Astrocyte of the cerebellum (primary cell): ENCODE measurements at regions not wholly inside any gene's neighbourhood (a gene's known extent, or its start where the extent isn't known, plus 50 kb on each side); places are given as distances from the start of the nearest gene placed in this dataset.

ENCODE experiments used
- DNase-seq: peaks from one replicate; pipeline ENCODE4 v3.0.0-alpha.2; 2011; ENCODE audit warnings: low read depth
- H3K4me3 ChIP-seq: 2 replicates; pipeline ENCODE4 v1.5.1; 2011; ENCODE audit warnings: mild to moderate bottlenecking, low read depth, low read length, moderate library complexity
- CTCF ChIP-seq: IDR thresholded peaks from 2 replicates; pipeline ENCODE4 v1.5.1; 2012; ENCODE audit warnings: low read length, low read depth, moderate library complexity, mild to moderate bottlenecking; ENCODE audit errors: missing control alignments
- in situ Hi-C: cut with HindIII; loops from 2 replicates; pipeline ENCODE4 v1.10.0; 2017; ENCODE audit warnings: low sequenced_read_pairs

- DNase-seq: no peak
- H3K4me3 ChIP-seq: no peak overlapping the region
- TF ChIP-seq CTCF: no peak
- in situ Hi-C loops: no loop called here
Observed at GRCh38 chr10:125273023-125273422, 112.7 kb upstream of the CTBP2 start.

GRCh38 chr10:125269716-125270115 lies 109.4 kb upstream of the CTBP2 start:
- in situ Hi-C loops: no loop called here
- no peak for TF ChIP-seq CTCF
- DNase-seq: no peak
- H3K4me3 ChIP-seq: no peak overlapping the region

- H3K4me3 ChIP-seq: no peak overlapping the region
- TF ChIP-seq CTCF: no peak
- DNase-seq: no peak
- in situ Hi-C loops: no loop called here
Observed at GRCh38 chr10:125266966-125267365, 106.6 kb upstream of the CTBP2 start.

- H3K4me3 ChIP-seq: no peak overlapping the region
- in situ Hi-C loops: no loop called here
- no peak for TF ChIP-seq CTCF
- no peak for DNase-seq
Observed at GRCh38 chr10:125266541-125266940, 106.2 kb upstream of the CTBP2 start.

GRCh38 chr10:125265579-125265955 lies 105.2 kb upstream of the CTBP2 start:
- in situ Hi-C loops: no loop called here
- no peak for DNase-seq
- H3K4me3 ChIP-seq: no peak overlapping the region
- TF ChIP-seq CTCF: no peak

GRCh38 chr10:125264757-125265578 lies 104.6 kb upstream of the CTBP2 start:
- no peak for DNase-seq
- TF ChIP-seq CTCF: no peak
- in situ Hi-C loops: no loop called here
- no peak overlapping the region for H3K4me3 ChIP-seq
